ENCODE measurements at regions not wholly inside any gene's neighbourhood (a gene's known extent, or its start where the extent isn't known, plus 50 kb on each side); places are given as distances from the start of the nearest gene placed in this dataset.
"Not testable (repeated sequence)": the region's sequence is repeated elsewhere in the genome, so short reads cannot be mapped to it uniquely, and the experiment has no call there.

DNA sequence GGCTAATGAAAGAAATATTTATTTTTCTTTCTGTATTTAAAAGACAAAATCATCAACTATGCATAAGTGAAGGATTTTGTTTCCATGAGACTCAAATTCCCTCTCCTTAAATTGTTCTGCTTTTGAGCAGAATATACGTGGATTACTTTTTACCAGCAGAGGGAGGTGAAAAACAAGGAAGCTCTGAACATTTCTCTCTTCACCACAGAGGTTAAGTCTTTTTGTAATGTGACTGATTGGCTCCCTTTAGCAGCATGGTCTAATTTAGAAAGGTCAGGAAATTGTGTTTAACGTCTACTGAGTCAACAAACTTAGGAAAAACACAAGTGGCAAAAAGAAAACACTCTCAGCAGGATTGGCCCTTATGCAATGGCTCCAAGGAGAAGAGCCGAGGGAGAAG lies 55.1 kb upstream of the F9 start:
- DNase-seq, result no peak

DNA sequence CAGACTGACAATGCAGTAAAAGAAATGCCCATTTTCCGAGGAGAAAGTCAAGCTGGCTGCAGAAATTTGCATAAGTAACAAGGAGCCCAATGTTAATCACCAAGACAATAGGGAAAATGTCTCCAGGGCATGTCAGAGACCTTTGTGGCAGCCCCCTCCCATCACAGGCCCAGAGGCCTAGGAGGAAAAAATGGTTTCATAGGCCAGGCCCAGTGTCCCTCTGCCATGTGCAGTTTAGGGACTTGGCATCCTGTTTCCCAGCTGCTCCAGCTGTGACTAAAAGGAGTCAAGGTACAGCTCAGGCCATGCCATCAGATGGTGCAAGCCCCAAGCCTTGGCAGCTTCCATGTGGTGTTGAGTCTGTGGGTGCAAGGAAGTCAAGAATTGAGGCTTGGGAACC lies 68.6 kb upstream of the F9 start:
- not testable (repeated sequence) for DNase-seq

GRCh38 chrX:139454743-139455142 lies 75.8 kb upstream of the F9 start:
- no peak for DNase-seq

GRCh38 chrX:139448996-139449395 lies 81.5 kb upstream of the F9 start:
- DNase-seq, result no peak

- DNase-seq, result no peak
These were observed 83.7 kb upstream of the F9 start for GRCh38 chrX:139446832-139447231.

DNA sequence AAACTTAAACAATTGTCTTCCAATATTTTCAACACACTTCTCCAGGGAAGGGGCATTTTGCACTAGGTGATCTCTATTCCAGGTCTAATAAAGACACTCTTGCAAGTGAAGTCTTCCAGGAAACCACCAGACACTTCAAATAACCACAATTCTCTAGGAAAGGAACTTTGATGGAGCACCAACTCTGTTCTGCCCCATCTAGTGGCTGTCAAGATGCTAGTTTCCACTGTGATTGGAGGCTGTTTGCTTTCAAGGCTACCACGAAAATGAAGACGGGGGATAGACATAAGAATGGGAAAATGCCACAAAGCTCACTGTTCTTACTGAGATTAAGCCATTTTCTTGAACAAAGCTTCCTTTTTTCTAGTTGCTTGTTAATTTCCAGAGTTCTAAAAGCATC lies 100.6 kb upstream of the F9 start:
- DNase-seq, result no peak

DNA sequence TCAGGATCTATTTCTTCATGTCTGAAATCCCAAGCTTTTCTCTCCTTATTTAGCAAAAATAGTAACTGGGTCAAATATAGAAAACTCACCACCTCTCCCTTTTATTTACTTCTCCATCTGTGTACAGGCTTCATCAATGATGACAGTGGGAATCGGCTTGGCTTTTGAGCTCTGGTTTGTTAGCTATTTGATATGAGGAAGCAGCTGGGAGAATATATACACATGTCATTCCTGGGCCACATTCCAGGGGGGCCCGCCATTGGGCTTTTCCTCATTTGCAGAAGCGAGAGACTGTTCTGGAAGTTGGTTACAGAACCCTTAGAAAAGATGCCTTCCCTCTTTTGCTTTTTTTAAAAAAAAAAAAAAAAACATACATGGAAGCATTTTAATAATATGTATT lies 107.4 kb upstream of the F9 start:
- DNase-seq, result no peak

DNA sequence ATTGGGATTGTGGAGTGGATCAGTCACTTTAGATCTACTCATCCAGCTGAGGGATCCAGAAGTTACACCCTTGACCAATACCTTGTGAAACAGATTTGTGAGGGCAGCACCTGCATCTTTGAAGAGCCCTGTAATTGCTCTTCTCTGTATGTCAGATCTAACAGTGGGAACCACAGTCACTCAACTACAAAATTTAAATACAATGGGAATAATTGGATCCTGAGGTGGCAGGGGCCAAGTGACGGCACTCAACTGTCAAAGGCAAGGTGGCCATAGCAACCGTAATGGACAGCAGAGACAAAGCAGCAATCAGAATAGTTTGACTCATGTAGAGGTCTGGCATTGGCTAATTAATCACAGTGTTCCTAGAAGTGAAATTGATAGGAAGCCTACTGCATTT lies 132.3 kb upstream of the F9 start:
- DNase-seq, result not testable (repeated sequence)

GRCh38 chrX:139388254-139388653 lies 142.3 kb upstream of the F9 start:
- no peak for DNase-seq

GRCh38 chrX:139382529-139382928 lies 148.0 kb upstream of the F9 start:
- no peak for DNase-seq

DNA sequence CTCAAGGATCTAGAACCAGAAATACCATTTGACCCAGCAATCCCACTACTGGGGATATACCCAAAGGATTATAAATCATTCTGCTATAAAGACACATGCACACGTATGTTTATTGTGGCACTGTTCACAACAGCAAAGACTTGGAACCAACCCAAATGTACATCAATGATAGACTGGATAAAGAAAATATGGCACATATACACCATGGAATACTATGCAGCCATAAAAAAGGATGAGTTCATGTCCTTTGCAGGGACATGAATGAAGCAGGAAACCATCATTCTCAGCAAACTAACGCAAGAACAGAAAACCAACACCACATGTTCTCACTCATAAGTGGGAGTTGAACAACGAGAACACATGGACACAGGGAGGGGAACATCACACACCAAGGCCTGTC lies 154.0 kb upstream of the F9 start:
- DNase-seq, result not testable (repeated sequence)

GRCh38 chrX:139360356-139360755 lies 170.2 kb upstream of the F9 start:
- DNase-seq, result no peak

- DNase-seq, result not testable (repeated sequence)
These were observed 187.9 kb upstream of the F9 start for GRCh38 chrX:139342594-139342991.

DNA sequence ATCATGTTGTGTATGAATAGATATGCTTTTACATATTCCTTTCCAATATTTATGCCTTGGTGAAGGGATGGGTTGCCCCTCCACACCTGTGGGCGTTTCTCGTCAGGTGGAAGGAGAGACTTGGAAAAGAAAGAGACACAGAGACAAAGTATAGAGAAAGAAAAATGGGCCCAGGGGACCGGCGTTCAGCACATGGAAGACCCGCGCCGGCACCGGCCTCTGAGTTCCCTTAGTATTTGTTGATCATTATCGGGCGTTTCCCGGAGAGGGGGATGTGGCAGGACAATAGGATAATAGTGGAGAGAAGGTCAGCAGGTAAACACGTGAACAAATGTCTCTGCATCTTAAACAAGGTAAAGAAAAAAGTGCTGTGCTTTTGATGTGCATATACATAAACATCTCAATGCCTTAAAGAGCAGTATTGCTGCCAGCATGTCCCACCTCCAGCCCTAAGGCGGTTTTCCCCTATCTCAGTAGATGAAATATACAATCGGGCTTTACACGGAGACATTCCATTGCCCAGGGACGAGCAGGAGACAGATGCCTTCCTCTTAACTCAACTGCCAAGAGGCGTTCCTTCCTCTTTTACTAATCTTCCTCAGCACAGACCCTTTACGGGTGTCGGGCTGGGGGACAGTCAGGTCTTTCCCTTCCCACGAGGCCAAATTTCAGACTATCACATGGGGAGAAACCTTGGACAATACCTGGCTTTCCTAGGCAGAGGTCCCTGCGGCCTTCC lies 188.5 kb upstream of the F9 start:
- DNase-seq, result not testable (repeated sequence)

DNA sequence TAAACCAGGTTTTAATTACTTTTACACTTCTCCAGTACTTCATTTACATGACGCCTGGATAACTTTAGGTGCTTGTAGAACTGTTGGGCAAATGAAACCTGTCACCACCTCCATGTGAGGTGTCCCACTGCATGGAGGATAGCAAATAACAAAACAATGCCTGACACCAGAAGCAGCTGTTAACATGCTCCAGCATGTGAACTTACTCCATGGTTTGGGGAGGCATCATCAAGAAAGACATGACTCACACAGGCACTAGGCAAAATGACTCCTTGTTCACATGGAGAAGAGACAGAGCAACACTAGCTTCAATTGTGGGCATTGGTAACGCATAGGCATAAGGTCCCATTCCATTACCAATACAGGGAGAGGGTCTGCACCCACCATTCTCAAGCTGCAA lies 198.1 kb upstream of the F9 start:
- DNase-seq, result no peak

DNA sequence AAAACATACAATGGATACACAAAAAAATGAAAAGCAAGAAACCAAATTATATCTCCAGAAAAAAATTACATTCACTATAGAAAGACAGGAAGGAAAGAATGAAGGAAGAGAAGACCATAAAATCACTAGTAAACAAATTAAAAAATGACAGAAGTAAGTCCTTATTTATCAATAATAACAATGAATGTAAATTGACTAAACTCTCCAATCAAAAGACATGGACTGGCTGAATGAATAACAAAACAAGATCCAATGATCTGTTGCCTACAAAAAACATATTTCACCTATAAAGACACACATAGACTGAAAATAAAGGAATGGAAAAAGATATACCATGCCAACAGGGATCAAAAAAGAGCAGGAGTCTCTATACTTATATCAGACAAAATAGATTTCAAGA lies 203.2 kb upstream of the F9 start:
- no peak for DNase-seq

GRCh38 chrX:139324756-139325155 lies 205.8 kb upstream of the F9 start:
- DNase-seq, result no peak

- DNase-seq, result not testable (repeated sequence)
These were observed 209.7 kb upstream of the F9 start for GRCh38 chrX:139320661-139321354.

DNA sequence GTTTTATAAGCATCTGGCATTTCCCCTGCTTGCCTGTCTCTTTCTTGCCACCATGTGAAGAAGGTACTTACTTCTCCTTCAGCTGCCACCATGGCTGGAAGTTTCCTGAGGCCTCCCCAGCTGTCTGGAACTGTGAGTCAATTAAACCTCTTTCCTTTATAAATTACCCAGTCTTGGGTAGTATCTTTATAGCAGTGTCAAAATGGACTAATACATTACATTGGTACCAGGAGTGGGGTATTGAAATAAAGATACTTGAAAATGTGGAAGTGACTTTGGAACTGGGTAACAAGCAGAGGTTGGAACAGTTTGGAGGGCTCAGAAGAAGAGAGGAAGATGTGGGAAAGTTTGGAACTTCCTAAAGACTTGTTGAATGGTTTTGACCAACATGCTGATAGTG lies 223.9 kb upstream of the F9 start:
- DNase-seq, result not testable (repeated sequence)

- DNase-seq, result no peak
These were observed 226.1 kb upstream of the F9 start for GRCh38 chrX:139304471-139304870.

DNA sequence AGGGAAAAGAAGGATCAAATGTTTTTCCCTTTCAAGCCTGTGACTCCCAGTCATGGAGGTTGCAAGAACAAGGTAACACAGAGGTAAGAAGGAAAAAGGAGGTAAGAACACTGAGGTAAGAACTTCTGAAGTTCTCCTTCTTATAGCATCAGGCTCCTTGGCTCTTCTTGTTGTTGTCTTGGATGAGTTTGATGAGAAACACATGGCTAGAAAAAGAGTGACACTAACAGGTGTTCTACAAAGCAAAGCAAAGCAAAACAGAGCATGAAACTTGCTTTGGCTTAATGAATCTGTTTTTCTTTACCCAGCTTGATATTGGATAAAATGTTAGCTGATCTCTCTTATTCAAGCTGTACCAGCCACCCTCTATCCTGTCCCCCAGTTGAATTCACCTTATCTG lies 231.2 kb upstream of the F9 start:
- DNase-seq, result no peak

- no peak for DNase-seq
These were observed 232.1 kb upstream of the F9 start for GRCh38 chrX:139298437-139298836.

DNA sequence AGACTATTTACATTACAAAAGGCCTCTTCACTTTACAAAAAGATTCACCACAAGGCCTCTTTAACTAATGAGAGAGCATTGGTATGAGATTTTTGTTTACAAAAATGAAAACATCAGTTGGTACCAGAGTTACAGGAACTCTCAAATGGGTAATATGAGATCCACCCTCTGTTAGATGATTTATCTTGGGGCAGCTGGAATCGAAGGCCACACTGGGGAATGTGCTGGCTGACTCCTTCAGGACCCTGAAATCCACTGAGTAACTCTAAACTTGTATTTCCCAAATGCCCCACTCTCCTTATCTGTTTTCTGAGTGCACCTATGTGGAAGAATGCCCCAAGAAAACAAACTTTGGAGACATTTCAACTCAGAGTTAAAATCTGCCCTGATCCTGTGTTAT lies 232.9 kb upstream of the F9 start:
- no peak for DNase-seq

- DNase-seq, result no peak
These were observed 236.5 kb upstream of the F9 start for GRCh38 chrX:139293991-139294390.

GRCh38 chrX:139290310-139290709 lies 240.2 kb upstream of the F9 start:
- no peak for DNase-seq
